ENCODE measurements at regions not wholly inside any gene's neighbourhood (a gene's known extent, or its start where the extent isn't known, plus 50 kb on each side); places are given as distances from the start of the nearest gene placed in this dataset.

- DNase-seq (ENCODE audit: low read depth in 6 of 9, low spot score in 9 of 9), result no peak
- WGBS, result 97% methylated on average over 3 of the region's 3 CpGs
- no peaks in the 10 kb centered on the region for H3K4me1 ChIP-seq (ENCODE audit: control insufficient read depth in 2 of 2, insufficient read depth in 2 of 2, low read length in 2 of 2)
- no peaks in the 10 kb centered on the region for H3K36me3 ChIP-seq (ENCODE audit: control insufficient read depth in 2 of 2, insufficient read depth in 2 of 2, low read length in 1 of 2)
- no peaks in the 10 kb centered on the region for H3K27me3 ChIP-seq (ENCODE audit: control insufficient read depth in 2 of 2, insufficient read depth in 1 of 2, low read length in 1 of 2)
- H3K9me3 ChIP-seq (ENCODE audit: control insufficient read depth in 2 of 2, insufficient read depth in 1 of 2, low read length in 1 of 2), result no peaks in the 10 kb centered on the region
- H3K27ac ChIP-seq (ENCODE audit: low read depth in 1 of 2, low read length in 1 of 2), result no peak overlapping the region
- H3K4me3 ChIP-seq (ENCODE audit: low read length in 2 of 2), result no peak overlapping the region
These were observed 434.8 kb upstream of the MKI67 start for GRCh38 chr10:128560993-128561392.

- DNase-seq (ENCODE audit: low read depth in 6 of 9, low spot score in 9 of 9), result no peak
- Histone ChIP-seq H3K4me3 (ENCODE audit: low read length in 2 of 2) (no peak overlapping the region), H3K9me3 (ENCODE audit: control insufficient read depth in 2 of 2, insufficient read depth in 1 of 2, low read length in 1 of 2) (no peaks in the 10 kb centered on the region), H3K27ac (ENCODE audit: low read depth in 1 of 2, low read length in 1 of 2) (no peak overlapping the region), H3K36me3 (ENCODE audit: control insufficient read depth in 2 of 2, insufficient read depth in 2 of 2, low read length in 1 of 2) (no peaks in the 10 kb centered on the region), H3K27me3 (ENCODE audit: control insufficient read depth in 2 of 2, insufficient read depth in 1 of 2, low read length in 1 of 2) (no peaks in the 10 kb centered on the region), H3K4me1 (ENCODE audit: control insufficient read depth in 2 of 2, insufficient read depth in 2 of 2, low read length in 2 of 2) (no peaks in the 10 kb centered on the region)
- 88% methylated on average over 5 of the region's 5 CpGs for WGBS
These were observed 437.2 kb upstream of the MKI67 start for GRCh38 chr10:128563387-128563786.

GRCh38 chr10:128563904-128564303 lies 437.7 kb upstream of the MKI67 start:
- Histone ChIP-seq H3K36me3 (ENCODE audit: control insufficient read depth in 2 of 2, insufficient read depth in 2 of 2, low read length in 1 of 2) (no peaks in the 10 kb centered on the region), H3K4me1 (ENCODE audit: control insufficient read depth in 2 of 2, insufficient read depth in 2 of 2, low read length in 2 of 2) (no peaks in the 10 kb centered on the region), H3K4me3 (ENCODE audit: low read length in 2 of 2) (no peak overlapping the region), H3K9me3 (ENCODE audit: control insufficient read depth in 2 of 2, insufficient read depth in 1 of 2, low read length in 1 of 2) (no peaks in the 10 kb centered on the region), H3K27ac (ENCODE audit: low read depth in 1 of 2, low read length in 1 of 2) (no peak overlapping the region), H3K27me3 (ENCODE audit: control insufficient read depth in 2 of 2, insufficient read depth in 1 of 2, low read length in 1 of 2) (no peaks in the 10 kb centered on the region)
- 89% methylated on average over 6 of the region's 6 CpGs for WGBS
- DNase-seq (ENCODE audit: low read depth in 6 of 9, low spot score in 9 of 9), result no peak

- Histone ChIP-seq H3K27ac (ENCODE audit: low read depth in 1 of 2, low read length in 1 of 2) (no peak overlapping the region), H3K36me3 (ENCODE audit: control insufficient read depth in 2 of 2, insufficient read depth in 2 of 2, low read length in 1 of 2) (no peaks in the 10 kb centered on the region), H3K4me3 (ENCODE audit: low read length in 2 of 2) (no peak overlapping the region), H3K27me3 (ENCODE audit: control insufficient read depth in 2 of 2, insufficient read depth in 1 of 2, low read length in 1 of 2) (no peaks in the 10 kb centered on the region), H3K4me1 (ENCODE audit: control insufficient read depth in 2 of 2, insufficient read depth in 2 of 2, low read length in 2 of 2) (no peaks in the 10 kb centered on the region), H3K9me3 (ENCODE audit: control insufficient read depth in 2 of 2, insufficient read depth in 1 of 2, low read length in 1 of 2) (no peaks in the 10 kb centered on the region)
- WGBS, result 88% methylated on average over 13 of the region's 13 CpGs
- DNase-seq (ENCODE audit: low read depth in 6 of 9, low spot score in 9 of 9), result no peak
These were observed 440.2 kb upstream of the MKI67 start for GRCh38 chr10:128566361-128566968.

- no peak for DNase-seq (ENCODE audit: low read depth in 6 of 9, low spot score in 9 of 9)
- Histone ChIP-seq H3K36me3 (ENCODE audit: control insufficient read depth in 2 of 2, insufficient read depth in 2 of 2, low read length in 1 of 2) (no peaks in the 10 kb centered on the region), H3K9me3 (ENCODE audit: control insufficient read depth in 2 of 2, insufficient read depth in 1 of 2, low read length in 1 of 2) (no peaks in the 10 kb centered on the region), H3K4me3 (ENCODE audit: low read length in 2 of 2) (no peak overlapping the region), H3K4me1 (ENCODE audit: control insufficient read depth in 2 of 2, insufficient read depth in 2 of 2, low read length in 2 of 2) (no peaks in the 10 kb centered on the region), H3K27me3 (ENCODE audit: control insufficient read depth in 2 of 2, insufficient read depth in 1 of 2, low read length in 1 of 2) (no peaks in the 10 kb centered on the region), H3K27ac (ENCODE audit: low read depth in 1 of 2, low read length in 1 of 2) (no peak overlapping the region)
- 78% methylated on average over 8 of the region's 8 CpGs for WGBS
These were observed 441.3 kb upstream of the MKI67 start for GRCh38 chr10:128567551-128567950.

GRCh38 chr10:128568041-128568440 lies 441.8 kb upstream of the MKI67 start:
- WGBS, result 80% methylated on average over 11 of the region's 11 CpGs
- Histone ChIP-seq H3K4me1 (ENCODE audit: control insufficient read depth in 2 of 2, insufficient read depth in 2 of 2, low read length in 2 of 2) (no peaks in the 10 kb centered on the region), H3K36me3 (ENCODE audit: control insufficient read depth in 2 of 2, insufficient read depth in 2 of 2, low read length in 1 of 2) (no peaks in the 10 kb centered on the region), H3K9me3 (ENCODE audit: control insufficient read depth in 2 of 2, insufficient read depth in 1 of 2, low read length in 1 of 2) (no peaks in the 10 kb centered on the region), H3K27ac (ENCODE audit: low read depth in 1 of 2, low read length in 1 of 2) (no peak overlapping the region), H3K27me3 (ENCODE audit: control insufficient read depth in 2 of 2, insufficient read depth in 1 of 2, low read length in 1 of 2) (no peaks in the 10 kb centered on the region), H3K4me3 (ENCODE audit: low read length in 2 of 2) (no peak overlapping the region)
- no peak for DNase-seq (ENCODE audit: low read depth in 6 of 9, low spot score in 9 of 9)

GRCh38 chr10:128568491-128568890 lies 442.3 kb upstream of the MKI67 start:
- WGBS, result 96% methylated on average over 13 of the region's 13 CpGs
- Histone ChIP-seq H3K4me1 (ENCODE audit: control insufficient read depth in 2 of 2, insufficient read depth in 2 of 2, low read length in 2 of 2) (no peaks in the 10 kb centered on the region), H3K4me3 (ENCODE audit: low read length in 2 of 2) (no peak overlapping the region), H3K36me3 (ENCODE audit: control insufficient read depth in 2 of 2, insufficient read depth in 2 of 2, low read length in 1 of 2) (no peaks in the 10 kb centered on the region), H3K27me3 (ENCODE audit: control insufficient read depth in 2 of 2, insufficient read depth in 1 of 2, low read length in 1 of 2) (no peaks in the 10 kb centered on the region), H3K9me3 (ENCODE audit: control insufficient read depth in 2 of 2, insufficient read depth in 1 of 2, low read length in 1 of 2) (no peaks in the 10 kb centered on the region), H3K27ac (ENCODE audit: low read depth in 1 of 2, low read length in 1 of 2) (no peak overlapping the region)
- DNase-seq (ENCODE audit: low read depth in 6 of 9, low spot score in 9 of 9), result no peak

GRCh38 chr10:128568990-128569945 lies 443.0 kb upstream of the MKI67 start:
- Histone ChIP-seq H3K27me3 (ENCODE audit: control insufficient read depth in 2 of 2, insufficient read depth in 1 of 2, low read length in 1 of 2) (no peaks in the 10 kb centered on the region), H3K4me1 (ENCODE audit: control insufficient read depth in 2 of 2, insufficient read depth in 2 of 2, low read length in 2 of 2) (no peaks in the 10 kb centered on the region), H3K27ac (ENCODE audit: low read depth in 1 of 2, low read length in 1 of 2) (no peak overlapping the region), H3K4me3 (ENCODE audit: low read length in 2 of 2) (no peak overlapping the region), H3K36me3 (ENCODE audit: control insufficient read depth in 2 of 2, insufficient read depth in 2 of 2, low read length in 1 of 2) (no peaks in the 10 kb centered on the region), H3K9me3 (ENCODE audit: control insufficient read depth in 2 of 2, insufficient read depth in 1 of 2, low read length in 1 of 2) (no peaks in the 10 kb centered on the region)
- WGBS, result 84% methylated on average over 24 of the region's 24 CpGs
- no peak for DNase-seq (ENCODE audit: low read depth in 6 of 9, low spot score in 9 of 9)

- WGBS, result 90% methylated on average over 12 of the region's 12 CpGs
- H3K36me3 ChIP-seq (ENCODE audit: control insufficient read depth in 2 of 2, insufficient read depth in 2 of 2, low read length in 1 of 2), result no peaks in the 10 kb centered on the region
- DNase-seq (ENCODE audit: low read depth in 6 of 9, low spot score in 9 of 9), result no peak
- no peak overlapping the region for H3K27ac ChIP-seq (ENCODE audit: low read depth in 1 of 2, low read length in 1 of 2)
- no peaks in the 10 kb centered on the region for H3K4me1 ChIP-seq (ENCODE audit: control insufficient read depth in 2 of 2, insufficient read depth in 2 of 2, low read length in 2 of 2)
- H3K27me3 ChIP-seq (ENCODE audit: control insufficient read depth in 2 of 2, insufficient read depth in 1 of 2, low read length in 1 of 2), result no peaks in the 10 kb centered on the region
- H3K9me3 ChIP-seq (ENCODE audit: control insufficient read depth in 2 of 2, insufficient read depth in 1 of 2, low read length in 1 of 2), result no peaks in the 10 kb centered on the region
- no peak overlapping the region for H3K4me3 ChIP-seq (ENCODE audit: low read length in 2 of 2)
These were observed 444.2 kb upstream of the MKI67 start for GRCh38 chr10:128570319-128570995.

All from thymus (tissue), 11 donors.